HEK293 (cell line): ENCODE measurements at regions not wholly inside any gene's neighbourhood (a gene's known extent, or its start where the extent isn't known, plus 50 kb on each side); places are given as distances from the start of the nearest gene placed in this dataset.

Source experiments
- CTCF ChIA-PET: fragments of 350-600 bp; formaldehyde crosslinking; extraction: SDS; loops from one replicate; lab custom pipeline; 2021; ENCODE audit warnings: antibody characterized with exemption; lab: Yijun Ruan, JAX
- POLR2A ChIA-PET: fragments of 300-600 bp; formaldehyde crosslinking; extraction: SDS; loops from one replicate; lab custom pipeline; 2020; ENCODE audit warnings: antibody characterized with exemption, inconsistent platforms; lab: Yijun Ruan, JAX
- H3K27ac ChIP-seq: fragments of 200-500 bp; sonication (Bioruptor generic); 2 replicates; pipeline ENCODE4 v1.5.1; 2014; ENCODE audit warnings: low read depth, low read length, control low read depth, inconsistent platforms; ENCODE audit errors: extremely low read depth
- H3K36me3 ChIP-seq, 2 experiments: fragments of 200-500 bp in 1 of 2; sonication (Bioruptor generic) in 1 of 2; 1 replicate in 1 of 2; 2 replicates in 1 of 2; pipeline ENCODE4 v1.5.1; 2014 to 2017; ENCODE audit warnings: inconsistent platforms in 2 of 2, low read length in 2 of 2; ENCODE audit not compliant: control insufficient read depth in 2 of 2, insufficient read depth in 1 of 2
- H3K4me1 ChIP-seq: fragments of 200-500 bp; sonication (Bioruptor generic); 2 replicates; pipeline ENCODE4 v1.5.1; 2014; ENCODE audit warnings: mild to moderate bottlenecking, low read length, inconsistent platforms; ENCODE audit not compliant: control insufficient read depth, insufficient read depth
- H3K4me3 ChIP-seq: 2 replicates; pipeline ENCODE4 v1.5.1; 2011; ENCODE audit warnings: low read depth, mild to moderate bottlenecking, control low read depth, low read length, moderate library complexity
- H3K9me3 ChIP-seq: fragments of 200-500 bp; sonication (Bioruptor generic); 2 replicates; pipeline ENCODE4 v1.5.1; 2014; ENCODE audit warnings: low read depth, low read length, inconsistent platforms; ENCODE audit not compliant: control insufficient read depth, insufficient read depth
- GLIS1 ChIP-seq: fragments of 450-650 bp; formaldehyde crosslinking; IDR thresholded peaks from 2 replicates; pipeline ENCODE4 v1.5.1; 2016; ENCODE audit warnings: missing biosample characterization, missing genetic modification characterization
- KLF17 ChIP-seq: fragments of 450-650 bp; formaldehyde crosslinking; IDR thresholded peaks from 2 replicates; pipeline ENCODE4 v1.5.1; 2016; ENCODE audit warnings: missing biosample characterization, missing genetic modification characterization
- SETDB1 ChIP-seq: IDR thresholded peaks from one replicate; pipeline ENCODE4 v1.6.1; 2017; ENCODE audit warnings: mild to moderate bottlenecking, low read length, moderate library complexity, mixed read lengths; ENCODE audit not compliant: insufficient read length
- TCF7L2 ChIP-seq: IDR thresholded peaks from 2 replicates; pipeline ENCODE4 v1.6.1; 2011; ENCODE audit warnings: low read depth, mild to moderate bottlenecking, inconsistent platforms, low read length, moderate library complexity, borderline replicate concordance
- ZBTB7A ChIP-seq: fragments of 450-650 bp; formaldehyde crosslinking; IDR thresholded peaks from 2 replicates; pipeline ENCODE4 v1.5.1; 2016; ENCODE audit warnings: low read depth, missing biosample characterization, missing genetic modification characterization
- ZFP41 ChIP-seq: fragments of 450-650 bp; formaldehyde crosslinking; IDR thresholded peaks from 2 replicates; pipeline ENCODE4 v1.5.1; 2016; ENCODE audit warnings: missing biosample characterization, missing genetic modification characterization, borderline replicate concordance
- ZNF121 ChIP-seq: fragments of 450-650 bp; formaldehyde crosslinking; IDR thresholded peaks from 2 replicates; pipeline ENCODE4 v1.5.1; 2016; ENCODE audit warnings: missing biosample characterization, missing genetic modification characterization
- ZNF146 ChIP-seq: fragments of 450-650 bp; formaldehyde crosslinking; IDR thresholded peaks from 2 replicates; pipeline ENCODE4 v1.5.1; 2016; ENCODE audit warnings: missing biosample characterization, missing genetic modification characterization
- ZNF175 ChIP-seq: fragments of 450-650 bp; formaldehyde crosslinking; IDR thresholded peaks from 2 replicates; pipeline ENCODE4 v1.5.1; 2016; ENCODE audit warnings: missing biosample characterization, missing genetic modification characterization
- ZNF302 ChIP-seq: fragments of 450-650 bp; formaldehyde crosslinking; IDR thresholded peaks from 2 replicates; pipeline ENCODE4 v1.5.1; 2016; ENCODE audit warnings: missing biosample characterization, missing genetic modification characterization, low read depth
- ZNF449 ChIP-seq: fragments of 450-650 bp; formaldehyde crosslinking; IDR thresholded peaks from 2 replicates; pipeline ENCODE4 v1.5.1; 2017; ENCODE audit warnings: missing biosample characterization, mild to moderate bottlenecking, missing genetic modification characterization, moderate library complexity
- ZNF48 ChIP-seq: fragments of 450-650 bp; formaldehyde crosslinking; IDR thresholded peaks from 2 replicates; pipeline ENCODE4 v1.5.1; 2016; ENCODE audit warnings: missing biosample characterization, missing genetic modification characterization
- ZNF510 ChIP-seq: fragments of 450-650 bp; formaldehyde crosslinking; IDR thresholded peaks from 2 replicates; pipeline ENCODE4 v1.5.1; 2018; ENCODE audit warnings: mild to moderate bottlenecking, missing genetic modification characterization, missing biosample characterization; ENCODE audit not compliant: insufficient replicate concordance
- ZNF571 ChIP-seq: fragments of 450-650 bp; formaldehyde crosslinking; IDR thresholded peaks from 2 replicates; pipeline ENCODE4 v1.5.0; 2017; ENCODE audit warnings: missing biosample characterization, missing genetic modification characterization
- ZNF596 ChIP-seq: fragments of 450-650 bp; IDR thresholded peaks from 2 replicates; pipeline ENCODE4 v1.5.0; 2018; ENCODE audit warnings: missing biosample characterization, mild to moderate bottlenecking, missing genetic modification characterization, moderate library complexity
- ZNF645 ChIP-seq: fragments of 450-650 bp; formaldehyde crosslinking; IDR thresholded peaks from 2 replicates; pipeline ENCODE4; 2016; ENCODE audit warnings: missing biosample characterization, missing genetic modification characterization
- ZNF664 ChIP-seq: fragments of 450-650 bp; formaldehyde crosslinking; IDR thresholded peaks from 2 replicates; pipeline ENCODE4 v1.5.1; 2016; ENCODE audit warnings: missing biosample characterization, missing genetic modification characterization
- ZNF670 ChIP-seq: fragments of 450-650 bp; formaldehyde crosslinking; IDR thresholded peaks from 2 replicates; pipeline ENCODE4 v1.5.1; 2016; ENCODE audit warnings: missing biosample characterization, missing genetic modification characterization, low read depth
- ZNF776 ChIP-seq: fragments of 450-650 bp; formaldehyde crosslinking; IDR thresholded peaks from 2 replicates; pipeline ENCODE4 v1.5.0; 2017; ENCODE audit warnings: missing biosample characterization, missing genetic modification characterization, borderline replicate concordance
- ZSCAN18 ChIP-seq: fragments of 450-650 bp; formaldehyde crosslinking; IDR thresholded peaks from 2 replicates; pipeline ENCODE4 v1.5.1; 2016; ENCODE audit warnings: missing biosample characterization, missing genetic modification characterization
- ZSCAN30 ChIP-seq: fragments of 450-650 bp; IDR thresholded peaks from 2 replicates; pipeline ENCODE4 v1.5.1; 2018; ENCODE audit warnings: missing biosample characterization, mild to moderate bottlenecking, missing genetic modification characterization, moderate library complexity
- TF ChIP-seq, protein P1 (sequence below): sonication (generic); formaldehyde crosslinking; IDR thresholded peaks from 2 replicates; pipeline ENCODE4 v1.8.1; 2022; ENCODE audit warnings: mild to moderate bottlenecking, moderate library complexity, missing genetic modification reagents
- TF ChIP-seq, protein P2 (sequence below): IDR thresholded peaks from 2 replicates; pipeline ENCODE4 v1.6.1; 2011; ENCODE audit warnings: mild to moderate bottlenecking, low read depth, low read length, borderline replicate concordance

GRCh38 chr17:73814075-73814474 is 169.8 kb upstream of the SDK2 start:
- ChIA-PET POLR2A (no interaction called here), CTCF (interaction anchor here (0.5 to 0.6 kb wide), 2 partner anchors 341 to 369 kb away, joined by 3 to 4 read pairs; no protein-coding TSS in a partner anchor)
- no peak overlapping the region for H3K4me3 ChIP-seq
- H3K9me3 ChIP-seq: no peaks in the 10 kb centered on the region
- TF ChIP-seq ZSCAN18 (tag by site-specific recombination) (no peak), ZNF510 (no peak), ZNF121 (no peak), ZNF645 (tag by site-specific recombination) (no peak), ZNF670 (no peak), ZNF664 (no peak), ZFP41 (no peak), ZNF146 (tag by site-specific recombination) (no peak), ZSCAN30 (no peak)
- TF ChIP-seq, all 188 proteins: peak for 0
- Histone ChIP-seq H3K27ac (no peak overlapping the region), H3K4me1 (no peaks in the 10 kb centered on the region), H3K36me3 (no peaks in the 10 kb centered on the region)

GRCh38 chr17:73815474-73815873 is 171.2 kb upstream of the SDK2 start:
- POLR2A ChIA-PET: interaction anchor here (1.2 kb wide), 1 partner anchor 15 kb away, joined by 3 read pairs; no protein-coding TSS in a partner anchor
- no peak overlapping the region for H3K4me3 ChIP-seq
- CTCF ChIA-PET: interaction anchor here (0.6 kb wide), 2 partner anchors 43 to 197 kb away, joined by 3 read pairs; no protein-coding TSS in a partner anchor
- no peak overlapping the region for H3K27ac ChIP-seq
- no peaks in the 10 kb centered on the region for H3K4me1 ChIP-seq
- H3K9me3 ChIP-seq: no peaks in the 10 kb centered on the region
- H3K36me3 ChIP-seq: no peaks in the 10 kb centered on the region
- no peak for TF ChIP-seq ZNF571 (tag by site-specific recombination)
- TF ChIP-seq TCF7L2: no peak
- TF ChIP-seq SETDB1: no peak
- no peak for TF ChIP-seq ZBTB7A (tag by site-specific recombination)
- TF ChIP-seq ZNF510: no peak
- TF ChIP-seq ZNF302 (tag by site-specific recombination): no peak
- TF ChIP-seq, protein P1, sequence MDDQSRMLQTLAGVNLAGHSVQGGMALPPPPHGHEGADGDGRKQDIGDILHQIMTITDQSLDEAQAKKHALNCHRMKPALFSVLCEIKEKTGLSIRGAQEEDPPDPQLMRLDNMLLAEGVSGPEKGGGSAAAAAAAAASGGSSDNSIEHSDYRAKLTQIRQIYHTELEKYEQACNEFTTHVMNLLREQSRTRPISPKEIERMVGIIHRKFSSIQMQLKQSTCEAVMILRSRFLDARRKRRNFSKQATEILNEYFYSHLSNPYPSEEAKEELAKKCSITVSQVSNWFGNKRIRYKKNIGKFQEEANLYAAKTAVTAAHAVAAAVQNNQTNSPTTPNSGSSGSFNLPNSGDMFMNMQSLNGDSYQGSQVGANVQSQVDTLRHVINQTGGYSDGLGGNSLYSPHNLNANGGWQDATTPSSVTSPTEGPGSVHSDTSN: no peak
- TF ChIP-seq ZSCAN18 (tag by site-specific recombination): no peak
- no peak for TF ChIP-seq KLF17
- TF ChIP-seq ZNF449 (tag by site-specific recombination): no peak
- TF ChIP-seq ZNF48 (tag by site-specific recombination): no peak
- TF ChIP-seq ZNF596 (tag by site-specific recombination): no peak
- TF ChIP-seq, protein P2, sequence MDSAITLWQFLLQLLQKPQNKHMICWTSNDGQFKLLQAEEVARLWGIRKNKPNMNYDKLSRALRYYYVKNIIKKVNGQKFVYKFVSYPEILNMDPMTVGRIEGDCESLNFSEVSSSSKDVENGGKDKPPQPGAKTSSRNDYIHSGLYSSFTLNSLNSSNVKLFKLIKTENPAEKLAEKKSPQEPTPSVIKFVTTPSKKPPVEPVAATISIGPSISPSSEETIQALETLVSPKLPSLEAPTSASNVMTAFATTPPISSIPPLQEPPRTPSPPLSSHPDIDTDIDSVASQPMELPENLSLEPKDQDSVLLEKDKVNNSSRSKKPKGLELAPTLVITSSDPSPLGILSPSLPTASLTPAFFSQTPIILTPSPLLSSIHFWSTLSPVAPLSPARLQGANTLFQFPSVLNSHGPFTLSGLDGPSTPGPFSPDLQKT: no peak
- no peak for TF ChIP-seq GLIS1 (tag by site-specific recombination)
- no peak for TF ChIP-seq ZNF175 (tag by site-specific recombination)
- TF ChIP-seq ZNF776: no peak
